NCI-H1694 treated with DMSO at 0.1 percent for 48 hours (cell line): ENCODE measurements at regions not wholly inside any gene's neighbourhood (a gene's known extent, or its start where the extent isn't known, plus 50 kb on each side); places are given as distances from the start of the nearest gene placed in this dataset.

Experiments
- DNase-seq: peaks from one replicate; lab custom pipeline; 2025; lab: John Stamatoyannopoulos, UW

- no peak for DNase-seq
Measured at GRCh38 chr10:83666762-83667161, 472.5 kb upstream of the GHITM start.

GRCh38 chr10:83667594-83667993 is 471.7 kb upstream of the GHITM start:
- DNase-seq: no peak

GRCh38 chr10:83673316-83673715 is 466.0 kb upstream of the GHITM start:
- DNase-seq: peak; percentile 80

GRCh38 chr10:83677795-83678194 is 461.5 kb upstream of the GHITM start:
- DNase-seq: no peak

- DNase-seq: no peak
Measured at GRCh38 chr10:83678850-83679249, 460.5 kb upstream of the GHITM start.

GRCh38 chr10:83680470-83680891 is 458.8 kb upstream of the GHITM start:
- DNase-seq: no peak

GRCh38 chr10:83682414-83682813 is 456.9 kb upstream of the GHITM start:
- DNase-seq: no peak

- DNase-seq: no peak
Measured at GRCh38 chr10:83685458-83685857, 453.9 kb upstream of the GHITM start.

GRCh38 chr10:83691791-83692596 is 447.3 kb upstream of the GHITM start:
- no peak for DNase-seq

GRCh38 chr10:83698899-83699298 is 440.4 kb upstream of the GHITM start:
- no peak for DNase-seq

- no peak for DNase-seq
Measured at GRCh38 chr10:83701799-83702198, 437.5 kb upstream of the GHITM start.

- DNase-seq: no peak
Measured at GRCh38 chr10:83702731-83703130, 436.6 kb upstream of the GHITM start.

GRCh38 chr10:83706120-83706519 is 433.2 kb upstream of the GHITM start:
- DNase-seq: no peak

- no peak for DNase-seq
Measured at GRCh38 chr10:83706952-83707582, 432.2 kb upstream of the GHITM start.

- no peak for DNase-seq
Measured at GRCh38 chr10:83713423-83713822, 425.9 kb upstream of the GHITM start.

- no peak for DNase-seq
Measured at GRCh38 chr10:83723080-83723479, 416.2 kb upstream of the GHITM start.

GRCh38 chr10:83724471-83725241 is 414.7 kb upstream of the GHITM start:
- DNase-seq: no peak

- DNase-seq: no peak
Measured at GRCh38 chr10:83725567-83725966, 413.7 kb upstream of the GHITM start.

GRCh38 chr10:83734278-83734677 is 405.0 kb upstream of the GHITM start:
- no peak for DNase-seq

- no peak for DNase-seq
Measured at GRCh38 chr10:83736008-83736407, 403.3 kb upstream of the GHITM start.

GRCh38 chr10:83750604-83751003 is 388.7 kb upstream of the GHITM start:
- no peak for DNase-seq

- DNase-seq: no peak
Measured at GRCh38 chr10:83753490-83753889, 385.8 kb upstream of the GHITM start.

- no peak for DNase-seq
Measured at GRCh38 chr10:83754857-83755256, 384.5 kb upstream of the GHITM start.
